ENCODE measurements at regions not wholly inside any gene's neighbourhood (a gene's known extent, or its start where the extent isn't known, plus 50 kb on each side); places are given as distances from the start of the nearest gene placed in this dataset.

DNA sequence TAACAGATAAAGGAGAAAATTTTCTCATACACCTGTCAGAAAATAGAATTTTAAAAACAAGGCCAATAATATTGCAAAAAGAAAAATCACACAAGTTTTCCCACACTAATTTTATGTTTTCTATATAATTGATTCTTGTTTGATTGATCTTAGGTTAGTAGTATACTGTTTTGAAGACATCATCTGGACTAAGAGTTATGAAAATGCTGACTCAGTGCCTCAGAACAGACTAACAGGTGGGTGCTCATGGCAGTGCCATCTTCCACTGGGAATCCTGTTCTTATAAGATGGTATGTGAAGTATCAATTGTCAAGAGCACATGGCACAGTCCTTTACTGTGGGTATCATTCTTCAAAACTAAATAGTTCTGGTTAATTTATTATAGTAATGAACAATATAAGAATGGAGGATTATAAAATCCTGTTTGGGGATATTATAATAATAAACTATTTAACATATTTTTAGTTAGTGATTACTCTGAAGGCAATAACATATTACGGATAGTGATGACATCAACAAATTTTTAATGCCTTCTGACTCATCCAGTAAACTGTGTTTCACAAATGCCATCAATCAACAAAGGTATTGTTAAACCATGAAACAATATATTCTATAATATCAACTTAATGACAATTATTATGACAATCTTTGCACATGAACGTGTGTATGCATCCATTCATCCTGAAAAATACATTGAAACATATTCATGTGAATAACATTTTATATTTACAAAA is 384.6 kb upstream of the KHDRBS2 start:
- ChIA-PET CTCF (no interaction called here), POLR2A (no interaction called here)
- Histone ChIP-seq H3K9me3 (replicated peaks; ENCODE audit: control insufficient read depth, insufficient read depth, low read length) (peaks cover 2% of the 10 kb centered on the region), H3K4me1 (ENCODE audit: control insufficient read depth, extremely low read depth, insufficient read depth, low read length) (no peaks in the 10 kb centered on the region), H4K20me1 (replicated peaks; ENCODE audit: control insufficient read depth, extremely low read depth, insufficient read depth, low read length) (no peaks in the 10 kb centered on the region), H3K9ac (replicated peaks; ENCODE audit: extremely low read depth, insufficient read depth, low read length) (no peak overlapping the region), H3K27me3 (ENCODE audit: control insufficient read depth in 2 of 2, insufficient read depth in 2 of 2, low read length in 2 of 2) (no peaks in the 10 kb centered on the region), H3K4me2 (ENCODE audit: insufficient read depth, low read length) (no peak overlapping the region), H3K79me2 (ENCODE audit: control insufficient read depth, insufficient read depth, low read length) (no peaks in the 10 kb centered on the region), H3K27ac (ENCODE audit: insufficient read depth, low read depth, low read length) (no peak overlapping the region), H3K9me1 (replicated peaks; ENCODE audit: control insufficient read depth, extremely low read depth, insufficient read depth, low read length) (no peaks in the 10 kb centered on the region), H2AFZ (ENCODE audit: low read depth, low read length) (no peak overlapping the region), H3K4me3 (replicated peaks in 1 of 3; ENCODE audit: insufficient read depth in 1 of 3, low read depth in 1 of 3, low read length in 3 of 3) (no peak overlapping the region), H3K36me3 (ENCODE audit: control insufficient read depth in 2 of 2, extremely low read depth in 1 of 2, insufficient read depth in 2 of 2, low read length in 2 of 2) (no peaks in the 10 kb centered on the region)
- FAIRE-seq (no peak), DNase-seq (ENCODE audit: low read depth, low spot score) (no peak)
- intact Hi-C loops (cut with micrococcal nuclease) (no loop called here), dilution Hi-C loops (cut with MboI; ENCODE audit: extremely low pct_ligation_motif_present, low sequenced_read_pairs) (no loop called here)
- no TSS peak for BruUV-seq (replicated peaks)
- TF ChIP-seq FOS (IDR thresholded peaks at IDR 0.05; ENCODE audit: borderline replicate concordance, insufficient read depth, low read length), result no peak
- no peak for TF ChIP-seq GATA2 (IDR thresholded peaks at IDR 0.05; ENCODE audit: insufficient read depth, insufficient read length, low read depth, low read length)
- TF ChIP-seq POLR2A (IDR thresholded peaks at IDR 0.05; ENCODE audit: low read depth, low read length), result no peak

DNA sequence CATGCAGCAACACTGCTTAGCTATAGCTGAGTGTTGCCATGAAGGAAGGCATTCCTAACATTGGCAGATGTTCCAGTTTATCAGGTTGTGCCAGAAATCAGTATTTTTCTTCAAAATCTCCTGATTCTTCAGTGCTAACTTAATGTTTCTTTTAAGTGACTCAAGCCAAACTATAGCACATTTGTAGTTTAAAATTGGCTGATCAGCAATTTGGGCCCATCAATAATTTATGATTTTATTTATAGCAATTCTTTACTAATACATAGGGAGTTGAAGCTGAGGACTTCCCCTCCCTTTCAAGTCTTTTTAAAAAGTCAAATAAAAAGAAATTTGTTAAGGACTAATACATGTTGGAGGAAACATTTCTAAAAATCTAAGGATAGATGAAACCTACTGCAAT is 383.8 kb upstream of the KHDRBS2 start:
- no peak overlapping the region for H3K4me2 ChIP-seq (ENCODE audit: insufficient read depth, low read length)
- no peaks in the 10 kb centered on the region for H4K20me1 ChIP-seq (replicated peaks; ENCODE audit: control insufficient read depth, extremely low read depth, insufficient read depth, low read length)
- dilution Hi-C loops (cut with MboI; ENCODE audit: extremely low pct_ligation_motif_present, low sequenced_read_pairs), result no loop called here
- H3K27ac ChIP-seq (ENCODE audit: insufficient read depth, low read depth, low read length), result no peak overlapping the region
- FAIRE-seq (no peak), DNase-seq (ENCODE audit: low read depth, low spot score) (no peak)
- no peak overlapping the region for H3K4me3 ChIP-seq (replicated peaks in 1 of 3; ENCODE audit: insufficient read depth in 1 of 3, low read depth in 1 of 3, low read length in 3 of 3)
- H3K79me2 ChIP-seq (ENCODE audit: control insufficient read depth, insufficient read depth, low read length), result no peaks in the 10 kb centered on the region
- no peaks in the 10 kb centered on the region for H3K27me3 ChIP-seq (ENCODE audit: control insufficient read depth in 2 of 2, insufficient read depth in 2 of 2, low read length in 2 of 2)
- intact Hi-C loops (cut with micrococcal nuclease), result no loop called here
- H3K4me1 ChIP-seq (ENCODE audit: control insufficient read depth, extremely low read depth, insufficient read depth, low read length), result no peaks in the 10 kb centered on the region
- H3K9me1 ChIP-seq (replicated peaks; ENCODE audit: control insufficient read depth, extremely low read depth, insufficient read depth, low read length), result no peaks in the 10 kb centered on the region
- H3K36me3 ChIP-seq (ENCODE audit: control insufficient read depth in 2 of 2, extremely low read depth in 1 of 2, insufficient read depth in 2 of 2, low read length in 2 of 2), result no peaks in the 10 kb centered on the region
- peaks cover 2% of the 10 kb centered on the region for H3K9me3 ChIP-seq (replicated peaks; ENCODE audit: control insufficient read depth, insufficient read depth, low read length)
- H2AFZ ChIP-seq (ENCODE audit: low read depth, low read length), result no peak overlapping the region
- no peak overlapping the region for H3K9ac ChIP-seq (replicated peaks; ENCODE audit: extremely low read depth, insufficient read depth, low read length)
- no TSS peak for BruUV-seq (replicated peaks)
- POLR2A ChIA-PET, result no interaction called here
- CTCF ChIA-PET, result no interaction called here
- TF ChIP-seq POLR2A (IDR thresholded peaks at IDR 0.05; ENCODE audit: low read depth, low read length), result no peak
- TF ChIP-seq, protein P1, sequence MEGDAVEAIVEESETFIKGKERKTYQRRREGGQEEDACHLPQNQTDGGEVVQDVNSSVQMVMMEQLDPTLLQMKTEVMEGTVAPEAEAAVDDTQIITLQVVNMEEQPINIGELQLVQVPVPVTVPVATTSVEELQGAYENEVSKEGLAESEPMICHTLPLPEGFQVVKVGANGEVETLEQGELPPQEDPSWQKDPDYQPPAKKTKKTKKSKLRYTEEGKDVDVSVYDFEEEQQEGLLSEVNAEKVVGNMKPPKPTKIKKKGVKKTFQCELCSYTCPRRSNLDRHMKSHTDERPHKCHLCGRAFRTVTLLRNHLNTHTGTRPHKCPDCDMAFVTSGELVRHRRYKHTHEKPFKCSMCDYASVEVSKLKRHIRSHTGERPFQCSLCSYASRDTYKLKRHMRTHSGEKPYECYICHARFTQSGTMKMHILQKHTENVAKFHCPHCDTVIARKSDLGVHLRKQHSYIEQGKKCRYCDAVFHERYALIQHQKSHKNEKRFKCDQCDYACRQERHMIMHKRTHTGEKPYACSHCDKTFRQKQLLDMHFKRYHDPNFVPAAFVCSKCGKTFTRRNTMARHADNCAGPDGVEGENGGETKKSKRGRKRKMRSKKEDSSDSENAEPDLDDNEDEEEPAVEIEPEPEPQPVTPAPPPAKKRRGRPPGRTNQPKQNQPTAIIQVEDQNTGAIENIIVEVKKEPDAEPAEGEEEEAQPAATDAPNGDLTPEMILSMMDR (IDR thresholded peaks at IDR 0.05; ENCODE audit: extremely low read depth in 1 of 2, insufficient read depth in 1 of 2, low read depth in 1 of 2, low read length in 2 of 2), result no peak
- no peak for TF ChIP-seq EZH2 (IDR thresholded peaks at IDR 0.05; ENCODE audit: borderline replicate concordance, low read depth, low read length, severe bottlenecking)
- TF ChIP-seq JUN (IDR thresholded peaks at IDR 0.05; ENCODE audit: borderline replicate concordance, insufficient read depth, insufficient read length, low read depth), result no peak
- TF ChIP-seq FOS (IDR thresholded peaks at IDR 0.05; ENCODE audit: borderline replicate concordance, insufficient read depth, low read length), result no peak
- no peak for TF ChIP-seq GATA2 (IDR thresholded peaks at IDR 0.05; ENCODE audit: insufficient read depth, insufficient read length, low read depth, low read length)
- no peak for TF ChIP-seq MYC (IDR thresholded peaks at IDR 0.05; ENCODE audit: low read depth, low read length)
- no peak for TF ChIP-seq MAX (IDR thresholded peaks at IDR 0.05; ENCODE audit: insufficient read depth, insufficient read length)
